Activated T-helper 1 cell treated with anti-CD3 and anti-CD28 coated beads, Interleukin-12 subunit alpha, Interleukin-12 subunit beta, Interleukin-2, Interleukin-4 antibody, amounts not matched to agents 30 ng/mL and 10 ng/mL and 1 ng/mL, durations not matched to agents 14 hours and 24 hours and 36 hours (primary cell): ENCODE measurements at regions not wholly inside any gene's neighbourhood (a gene's known extent, or its start where the extent isn't known, plus 50 kb on each side); places are given as distances from the start of the nearest gene placed in this dataset.

ENCODE experiments used
- DNase-seq: peaks from one replicate; pipeline ENCODE4 v3.0.0; 2021; ENCODE audit warnings: low spot score
- H3K27ac Mint-ChIP-seq: one replicate; pipeline ENCODE4 v1.8.0; 2021; ENCODE audit warnings: mild to moderate bottlenecking, mixed read lengths
- H3K27me3 Mint-ChIP-seq: one replicate; pipeline ENCODE4 v1.8.0; 2022; ENCODE audit warnings: mild to moderate bottlenecking, moderate library complexity, mixed read lengths; ENCODE audit not compliant: insufficient read depth
- H3K36me3 Mint-ChIP-seq: one replicate; pipeline ENCODE4 v1.8.0; 2021; ENCODE audit warnings: low read depth, mixed read lengths
- H3K4me1 Mint-ChIP-seq: one replicate; pipeline ENCODE4 v1.8.0; 2021; ENCODE audit warnings: low read depth, mixed read lengths
- H3K4me3 Mint-ChIP-seq: one replicate; pipeline ENCODE4 v1.8.0; 2021; ENCODE audit warnings: mild to moderate bottlenecking, moderate library complexity, mixed read lengths
- H3K9me3 Mint-ChIP-seq: one replicate; pipeline ENCODE4 v1.8.0; 2021; ENCODE audit warnings: mixed read lengths
- intact Hi-C: fragments of 100-400 bp; cut with micrococcal nuclease; formaldehyde crosslinking; loops from one replicate; pipeline ENCODE4 v1.15.1; 2024

- intact Hi-C loops: no loop called here
- Mint-ChIP-seq H3K36me3 (no peaks in the 10 kb centered on the region), H3K4me3 (no peak overlapping the region), H3K4me1 (no peaks in the 10 kb centered on the region), H3K27me3 (no peaks in the 10 kb centered on the region), H3K27ac (no peak overlapping the region), H3K9me3 (peaks cover 6% of the 10 kb centered on the region)
- no peak for DNase-seq
These were observed 58.9 kb downstream of the IRX1 start for GRCh38 chr5:3654515-3654914.

GRCh38 chr5:3656803-3657202 is 61.2 kb downstream of the IRX1 start:
- intact Hi-C loops: no loop called here

GRCh38 chr5:3657364-3658022 is 61.9 kb downstream of the IRX1 start:
- no peaks in the 10 kb centered on the region for H3K27me3 Mint-ChIP-seq
- peaks cover 6% of the 10 kb centered on the region for H3K9me3 Mint-ChIP-seq
- no peak overlapping the region for H3K4me3 Mint-ChIP-seq
- no peaks in the 10 kb centered on the region for H3K36me3 Mint-ChIP-seq
- no peak overlapping the region for H3K27ac Mint-ChIP-seq
- H3K4me1 Mint-ChIP-seq: no peaks in the 10 kb centered on the region
- intact Hi-C loops: no loop called here
- no peak for DNase-seq

More at GRCh38 chr5:3656803-3657202, 61.2 kb downstream of the IRX1 start:
- Mint-ChIP-seq H3K9me3 (peaks cover 6% of the 10 kb centered on the region), H3K4me3 (no peak overlapping the region), H3K36me3 (no peaks in the 10 kb centered on the region), H3K27me3 (no peaks in the 10 kb centered on the region), H3K4me1 (no peaks in the 10 kb centered on the region), H3K27ac (no peak overlapping the region)
- DNase-seq: no peak

- no peak overlapping the region for H3K27ac Mint-ChIP-seq
- no peaks in the 10 kb centered on the region for H3K4me1 Mint-ChIP-seq
- no peak overlapping the region for H3K4me3 Mint-ChIP-seq
- no peaks in the 10 kb centered on the region for H3K27me3 Mint-ChIP-seq
- H3K9me3 Mint-ChIP-seq: peaks cover 6% of the 10 kb centered on the region
- intact Hi-C loops: no loop called here
- no peak for DNase-seq
- no peaks in the 10 kb centered on the region for H3K36me3 Mint-ChIP-seq
These were observed 63.3 kb downstream of the IRX1 start for GRCh38 chr5:3658929-3659328.

- Mint-ChIP-seq H3K4me3 (no peak overlapping the region), H3K27ac (no peak overlapping the region), H3K27me3 (no peaks in the 10 kb centered on the region), H3K9me3 (peaks cover 6% of the 10 kb centered on the region), H3K4me1 (no peaks in the 10 kb centered on the region), H3K36me3 (no peaks in the 10 kb centered on the region)
- no peak for DNase-seq
- intact Hi-C loops: no loop called here
These were observed 64.3 kb downstream of the IRX1 start for GRCh38 chr5:3659907-3660306.

- H3K27me3 Mint-ChIP-seq: no peaks in the 10 kb centered on the region
- intact Hi-C loops: no loop called here
- no peaks in the 10 kb centered on the region for H3K36me3 Mint-ChIP-seq
These were observed 65.0 kb downstream of the IRX1 start for GRCh38 chr5:3660630-3661029.

GRCh38 chr5:3661755-3662296 is 66.2 kb downstream of the IRX1 start:
- Mint-ChIP-seq H3K4me3 (no peak overlapping the region), H3K9me3 (peaks cover 6% of the 10 kb centered on the region), H3K36me3 (no peaks in the 10 kb centered on the region), H3K27ac (no peak overlapping the region), H3K4me1 (no peaks in the 10 kb centered on the region), H3K27me3 (no peaks in the 10 kb centered on the region)
- intact Hi-C loops: no loop called here
- DNase-seq: no peak

More at GRCh38 chr5:3660630-3661029, 65.0 kb downstream of the IRX1 start:
- no peaks in the 10 kb centered on the region for H3K4me1 Mint-ChIP-seq
- no peak for DNase-seq
- H3K9me3 Mint-ChIP-seq: peaks cover 6% of the 10 kb centered on the region
- H3K27ac Mint-ChIP-seq: no peak overlapping the region
- H3K4me3 Mint-ChIP-seq: no peak overlapping the region

- Mint-ChIP-seq H3K4me1 (no peaks in the 10 kb centered on the region), H3K9me3 (peaks cover 3% of the 10 kb centered on the region), H3K4me3 (no peak overlapping the region), H3K36me3 (no peaks in the 10 kb centered on the region), H3K27me3 (no peaks in the 10 kb centered on the region), H3K27ac (no peak overlapping the region)
- DNase-seq: no peak
- intact Hi-C loops: no loop called here
These were observed 66.7 kb downstream of the IRX1 start for GRCh38 chr5:3662344-3662743.

GRCh38 chr5:3671337-3671736 is 75.7 kb downstream of the IRX1 start:
- Mint-ChIP-seq H3K27ac (no peak overlapping the region), H3K27me3 (no peaks in the 10 kb centered on the region), H3K4me3 (no peak overlapping the region), H3K4me1 (no peaks in the 10 kb centered on the region), H3K36me3 (no peaks in the 10 kb centered on the region), H3K9me3 (peaks cover 4% of the 10 kb centered on the region)
- intact Hi-C loops: no loop called here
- no peak for DNase-seq

GRCh38 chr5:3678801-3679200 is 83.2 kb downstream of the IRX1 start:
- Mint-ChIP-seq H3K27me3 (no peaks in the 10 kb centered on the region), H3K36me3 (no peaks in the 10 kb centered on the region), H3K27ac (no peak overlapping the region), H3K4me1 (no peaks in the 10 kb centered on the region), H3K9me3 (peaks cover 4% of the 10 kb centered on the region), H3K4me3 (no peak overlapping the region)
- intact Hi-C loops: no loop called here
- DNase-seq: no peak

GRCh38 chr5:3680821-3681220 is 85.2 kb downstream of the IRX1 start:
- H3K27me3 Mint-ChIP-seq: no peaks in the 10 kb centered on the region
- no peak for DNase-seq
- H3K4me3 Mint-ChIP-seq: no peak overlapping the region
- no peaks in the 10 kb centered on the region for H3K36me3 Mint-ChIP-seq
- no peaks in the 10 kb centered on the region for H3K9me3 Mint-ChIP-seq
- no peaks in the 10 kb centered on the region for H3K4me1 Mint-ChIP-seq
- no peak overlapping the region for H3K27ac Mint-ChIP-seq
- intact Hi-C loops: no loop called here

GRCh38 chr5:3684118-3684517 is 88.5 kb downstream of the IRX1 start:
- DNase-seq: no peak
- intact Hi-C loops: no loop called here
- H3K9me3 Mint-ChIP-seq: no peaks in the 10 kb centered on the region
- no peaks in the 10 kb centered on the region for H3K4me1 Mint-ChIP-seq
- H3K36me3 Mint-ChIP-seq: no peaks in the 10 kb centered on the region
- no peak overlapping the region for H3K27ac Mint-ChIP-seq
- H3K4me3 Mint-ChIP-seq: no peak overlapping the region
- no peaks in the 10 kb centered on the region for H3K27me3 Mint-ChIP-seq

- Mint-ChIP-seq H3K4me1 (no peaks in the 10 kb centered on the region), H3K27ac (no peak overlapping the region), H3K36me3 (no peaks in the 10 kb centered on the region), H3K27me3 (no peaks in the 10 kb centered on the region), H3K9me3 (no peaks in the 10 kb centered on the region), H3K4me3 (no peak overlapping the region)
- intact Hi-C loops: no loop called here
- no peak for DNase-seq
These were observed 89.2 kb downstream of the IRX1 start for GRCh38 chr5:3684771-3685354.
